HEK293 (cell line): ENCODE measurements at regions not wholly inside any gene's neighbourhood (a gene's known extent, or its start where the extent isn't known, plus 50 kb on each side); places are given as distances from the start of the nearest gene placed in this dataset.

Source experiments
- CTCF ChIA-PET: fragments of 350-600 bp; formaldehyde crosslinking; extraction: SDS; loops from one replicate; lab custom pipeline; 2021; ENCODE audit warnings: antibody characterized with exemption; lab: Yijun Ruan, JAX
- POLR2A ChIA-PET: fragments of 300-600 bp; formaldehyde crosslinking; extraction: SDS; loops from one replicate; lab custom pipeline; 2020; ENCODE audit warnings: antibody characterized with exemption, inconsistent platforms; lab: Yijun Ruan, JAX
- H3K27ac ChIP-seq: fragments of 200-500 bp; sonication (Bioruptor generic); 2 replicates; pipeline ENCODE4 v1.5.1; 2014; ENCODE audit warnings: low read depth, low read length, control low read depth, inconsistent platforms; ENCODE audit errors: extremely low read depth
- H3K36me3 ChIP-seq, 2 experiments: fragments of 200-500 bp in 1 of 2; sonication (Bioruptor generic) in 1 of 2; 1 replicate in 1 of 2; 2 replicates in 1 of 2; pipeline ENCODE4 v1.5.1; 2014 to 2017; ENCODE audit warnings: inconsistent platforms in 2 of 2, low read length in 2 of 2; ENCODE audit not compliant: control insufficient read depth in 2 of 2, insufficient read depth in 1 of 2
- H3K4me1 ChIP-seq: fragments of 200-500 bp; sonication (Bioruptor generic); 2 replicates; pipeline ENCODE4 v1.5.1; 2014; ENCODE audit warnings: mild to moderate bottlenecking, low read length, inconsistent platforms; ENCODE audit not compliant: control insufficient read depth, insufficient read depth
- H3K4me3 ChIP-seq: 2 replicates; pipeline ENCODE4 v1.5.1; 2011; ENCODE audit warnings: low read depth, mild to moderate bottlenecking, control low read depth, low read length, moderate library complexity
- H3K9me3 ChIP-seq: fragments of 200-500 bp; sonication (Bioruptor generic); 2 replicates; pipeline ENCODE4 v1.5.1; 2014; ENCODE audit warnings: low read depth, low read length, inconsistent platforms; ENCODE audit not compliant: control insufficient read depth, insufficient read depth
- ELK4 ChIP-seq: IDR thresholded peaks from 2 replicates; pipeline ENCODE4 v1.6.1; 2011; ENCODE audit warnings: mild to moderate bottlenecking, low read depth, low read length, borderline replicate concordance
- FEZF1 ChIP-seq: fragments of 450-650 bp; formaldehyde crosslinking; IDR thresholded peaks from 2 replicates; pipeline ENCODE4 v1.5.1; 2016; ENCODE audit warnings: missing biosample characterization, missing genetic modification characterization
- MYNN ChIP-seq: fragments of 450-650 bp; formaldehyde crosslinking; IDR thresholded peaks from 2 replicates; pipeline ENCODE4 v1.5.1; 2016; ENCODE audit warnings: missing biosample characterization, missing genetic modification characterization, borderline replicate concordance
- RBAK ChIP-seq: fragments of 450-650 bp; formaldehyde crosslinking; IDR thresholded peaks from 2 replicates; pipeline ENCODE4 v1.5.1; 2016; ENCODE audit warnings: missing biosample characterization, missing genetic modification characterization
- ZBTB7A ChIP-seq: fragments of 450-650 bp; formaldehyde crosslinking; IDR thresholded peaks from 2 replicates; pipeline ENCODE4 v1.5.1; 2016; ENCODE audit warnings: low read depth, missing biosample characterization, missing genetic modification characterization
- ZFP3 ChIP-seq: fragments of 450-650 bp; formaldehyde crosslinking; IDR thresholded peaks from 2 replicates; pipeline ENCODE4 v1.5.1; 2016; ENCODE audit warnings: low read depth, missing biosample characterization, missing genetic modification characterization
- ZNF274 ChIP-seq, 2 experiments: fragments of 200-500 bp in 1 of 2; fragments of 450-650 bp in 1 of 2; sonication (Bioruptor generic) in 1 of 2; formaldehyde crosslinking in 1 of 2; IDR thresholded peaks; 2 replicates each; pipeline versions ENCODE4 v1.5.1 to v1.6.1; 2014 to 2016; ENCODE audit warnings: borderline replicate concordance in 1 of 2, inconsistent platforms in 1 of 2, low read length in 1 of 2, missing biosample characterization in 1 of 2, missing genetic modification characterization in 1 of 2
- ZNF311 ChIP-seq: fragments of 450-650 bp; formaldehyde crosslinking; IDR thresholded peaks from 2 replicates; pipeline ENCODE4 v1.5.1; 2017; ENCODE audit warnings: missing biosample characterization, missing genetic modification characterization, borderline replicate concordance
- ZNF391 ChIP-seq: fragments of 450-650 bp; formaldehyde crosslinking; IDR thresholded peaks from 2 replicates; pipeline ENCODE4 v1.5.1; 2016; ENCODE audit warnings: low read depth, missing biosample characterization, missing genetic modification characterization, borderline replicate concordance
- ZNF416 ChIP-seq: fragments of 450-650 bp; formaldehyde crosslinking; IDR thresholded peaks from 2 replicates; pipeline ENCODE4 v1.5.1; 2016; ENCODE audit warnings: missing biosample characterization, missing genetic modification characterization
- ZNF433 ChIP-seq: fragments of 450-650 bp; formaldehyde crosslinking; IDR thresholded peaks from 2 replicates; pipeline ENCODE4 v1.5.1; 2016; ENCODE audit warnings: missing biosample characterization, missing genetic modification characterization, low read depth
- ZNF513 ChIP-seq: fragments of 450-650 bp; IDR thresholded peaks from 2 replicates; pipeline ENCODE4 v1.5.1; 2018; ENCODE audit warnings: missing biosample characterization, missing genetic modification characterization
- ZNF623 ChIP-seq: fragments of 450-650 bp; formaldehyde crosslinking; IDR thresholded peaks from 2 replicates; pipeline ENCODE4 v1.5.1; 2016; ENCODE audit warnings: missing biosample characterization, missing genetic modification characterization
- ZNF707 ChIP-seq: fragments of 450-650 bp; formaldehyde crosslinking; IDR thresholded peaks from 2 replicates; pipeline ENCODE4 v1.5.1; 2016; ENCODE audit warnings: missing biosample characterization, missing genetic modification characterization
- ZXDB ChIP-seq: fragments of 450-650 bp; formaldehyde crosslinking; IDR thresholded peaks from 2 replicates; pipeline ENCODE4 v1.5.1; 2016; ENCODE audit warnings: missing biosample characterization, missing genetic modification characterization
- TF ChIP-seq, protein P1 (sequence below): fragments of 450-650 bp; formaldehyde crosslinking; conservative IDR thresholded peaks from 2 replicates; pipeline ENCODE4 v1.5.1; 2016; ENCODE audit warnings: low read depth, missing biosample characterization, missing genetic modification characterization
- TF ChIP-seq, protein P2 (sequence below): fragments of 450-650 bp; formaldehyde crosslinking; IDR thresholded peaks from 2 replicates; pipeline ENCODE4; 2016; ENCODE audit warnings: missing biosample characterization, missing genetic modification characterization
- TF ChIP-seq, protein P3 (sequence below): fragments of 450-650 bp; formaldehyde crosslinking; IDR thresholded peaks from 2 replicates; pipeline ENCODE4 v1.5.1; 2017; ENCODE audit warnings: missing biosample characterization, missing genetic modification characterization
- TF ChIP-seq, protein P4 (sequence below): fragments of 450-650 bp; formaldehyde crosslinking; IDR thresholded peaks from 2 replicates; pipeline ENCODE4 v1.5.0; 2017; ENCODE audit warnings: missing biosample characterization, missing genetic modification characterization, borderline replicate concordance

GRCh38 chrX:110419512-110419911 lies 60.9 kb downstream of the RTL9 start:
- ChIA-PET POLR2A (no interaction called here), CTCF (interaction anchor here (0.6 to 22.1 kb wide), 8 partner anchors 9 to 658 kb away, joined by 3 to 576 read pairs (median 6); no protein-coding TSS in a partner anchor)
- Histone ChIP-seq H3K36me3 (no peaks in the 10 kb centered on the region), H3K4me1 (no peaks in the 10 kb centered on the region), H3K9me3 (no peaks in the 10 kb centered on the region), H3K27ac (no peak overlapping the region), H3K4me3 (no peak overlapping the region)
- no peak for TF ChIP-seq ELK4
- TF ChIP-seq FEZF1 (tag by site-specific recombination) = no peak
- TF ChIP-seq ZNF513 = no peak
- no peak for TF ChIP-seq MYNN (tag by site-specific recombination)
- no peak for TF ChIP-seq ZNF623 (tag by site-specific recombination)
- TF ChIP-seq, protein P1, sequence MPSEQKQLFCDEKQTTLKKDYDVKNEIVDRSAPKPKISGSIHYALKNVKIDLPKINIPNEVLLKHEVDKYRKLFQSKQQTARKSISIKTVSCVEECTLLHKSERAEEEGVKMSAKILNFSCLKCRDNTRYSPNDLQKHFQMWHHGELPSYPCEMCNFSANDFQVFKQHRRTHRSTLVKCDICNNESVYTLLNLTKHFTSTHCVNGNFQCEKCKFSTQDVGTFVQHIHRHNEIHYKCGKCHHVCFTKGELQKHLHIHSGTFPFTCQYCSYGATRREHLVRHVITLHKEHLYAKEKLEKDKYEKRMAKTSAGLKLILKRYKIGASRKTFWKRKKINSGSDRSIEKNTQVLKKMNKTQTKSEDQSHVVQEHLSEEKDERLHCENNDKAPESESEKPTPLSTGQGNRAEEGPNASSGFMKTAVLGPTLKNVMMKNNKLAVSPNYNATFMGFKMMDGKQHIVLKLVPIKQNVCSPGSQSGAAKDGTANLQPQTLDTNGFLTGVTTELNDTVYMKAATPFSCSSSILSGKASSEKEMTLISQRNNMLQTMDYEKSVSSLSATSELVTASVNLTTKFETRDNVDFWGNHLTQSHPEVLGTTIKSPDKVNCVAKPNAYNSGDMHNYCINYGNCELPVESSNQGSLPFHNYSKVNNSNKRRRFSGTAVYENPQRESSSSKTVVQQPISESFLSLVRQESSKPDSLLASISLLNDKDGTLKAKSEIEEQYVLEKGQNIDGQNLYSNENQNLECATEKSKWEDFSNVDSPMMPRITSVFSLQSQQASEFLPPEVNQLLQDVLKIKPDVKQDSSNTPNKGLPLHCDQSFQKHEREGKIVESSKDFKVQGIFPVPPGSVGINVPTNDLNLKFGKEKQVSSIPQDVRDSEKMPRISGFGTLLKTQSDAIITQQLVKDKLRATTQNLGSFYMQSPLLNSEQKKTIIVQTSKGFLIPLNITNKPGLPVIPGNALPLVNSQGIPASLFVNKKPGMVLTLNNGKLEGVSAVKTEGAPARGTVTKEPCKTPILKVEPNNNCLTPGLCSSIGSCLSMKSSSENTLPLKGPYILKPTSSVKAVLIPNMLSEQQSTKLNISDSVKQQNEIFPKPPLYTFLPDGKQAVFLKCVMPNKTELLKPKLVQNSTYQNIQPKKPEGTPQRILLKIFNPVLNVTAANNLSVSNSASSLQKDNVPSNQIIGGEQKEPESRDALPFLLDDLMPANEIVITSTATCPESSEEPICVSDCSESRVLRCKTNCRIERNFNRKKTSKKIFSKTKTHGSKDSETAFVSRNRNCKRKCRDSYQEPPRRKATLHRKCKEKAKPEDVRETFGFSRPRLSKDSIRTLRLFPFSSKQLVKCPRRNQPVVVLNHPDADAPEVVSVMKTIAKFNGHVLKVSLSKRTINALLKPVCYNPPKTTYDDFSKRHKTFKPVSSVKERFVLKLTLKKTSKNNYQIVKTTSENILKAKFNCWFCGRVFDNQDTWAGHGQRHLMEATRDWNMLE (tag by site-specific recombination) = no peak
- TF ChIP-seq, protein P2, sequence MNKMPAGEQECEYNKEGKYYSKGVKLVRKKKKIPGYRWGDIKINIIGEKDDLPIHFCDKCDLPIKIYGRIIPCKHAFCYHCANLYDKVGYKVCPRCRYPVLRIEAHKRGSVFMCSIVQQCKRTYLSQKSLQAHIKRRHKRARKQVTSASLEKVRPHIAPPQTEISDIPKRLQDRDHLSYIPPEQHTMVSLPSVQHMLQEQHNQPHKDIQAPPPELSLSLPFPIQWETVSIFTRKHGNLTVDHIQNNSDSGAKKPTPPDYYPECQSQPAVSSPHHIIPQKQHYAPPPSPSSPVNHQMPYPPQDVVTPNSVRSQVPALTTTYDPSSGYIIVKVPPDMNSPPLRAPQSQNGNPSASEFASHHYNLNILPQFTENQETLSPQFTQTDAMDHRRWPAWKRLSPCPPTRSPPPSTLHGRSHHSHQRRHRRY (tag by site-specific recombination) = no peak
- TF ChIP-seq RBAK = no peak
- TF ChIP-seq ZNF391 = no peak
- TF ChIP-seq ZXDB (tag by site-specific recombination) = no peak
- no peak for TF ChIP-seq ZFP3 (tag by site-specific recombination)
- TF ChIP-seq ZBTB7A (tag by site-specific recombination) = no peak
- TF ChIP-seq, protein P3, sequence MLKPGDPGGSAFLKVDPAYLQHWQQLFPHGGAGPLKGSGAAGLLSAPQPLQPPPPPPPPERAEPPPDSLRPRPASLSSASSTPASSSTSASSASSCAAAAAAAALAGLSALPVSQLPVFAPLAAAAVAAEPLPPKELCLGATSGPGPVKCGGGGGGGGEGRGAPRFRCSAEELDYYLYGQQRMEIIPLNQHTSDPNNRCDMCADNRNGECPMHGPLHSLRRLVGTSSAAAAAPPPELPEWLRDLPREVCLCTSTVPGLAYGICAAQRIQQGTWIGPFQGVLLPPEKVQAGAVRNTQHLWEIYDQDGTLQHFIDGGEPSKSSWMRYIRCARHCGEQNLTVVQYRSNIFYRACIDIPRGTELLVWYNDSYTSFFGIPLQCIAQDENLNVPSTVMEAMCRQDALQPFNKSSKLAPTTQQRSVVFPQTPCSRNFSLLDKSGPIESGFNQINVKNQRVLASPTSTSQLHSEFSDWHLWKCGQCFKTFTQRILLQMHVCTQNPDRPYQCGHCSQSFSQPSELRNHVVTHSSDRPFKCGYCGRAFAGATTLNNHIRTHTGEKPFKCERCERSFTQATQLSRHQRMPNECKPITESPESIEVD (tag by site-specific recombination) = no peak
- TF ChIP-seq, protein P4, sequence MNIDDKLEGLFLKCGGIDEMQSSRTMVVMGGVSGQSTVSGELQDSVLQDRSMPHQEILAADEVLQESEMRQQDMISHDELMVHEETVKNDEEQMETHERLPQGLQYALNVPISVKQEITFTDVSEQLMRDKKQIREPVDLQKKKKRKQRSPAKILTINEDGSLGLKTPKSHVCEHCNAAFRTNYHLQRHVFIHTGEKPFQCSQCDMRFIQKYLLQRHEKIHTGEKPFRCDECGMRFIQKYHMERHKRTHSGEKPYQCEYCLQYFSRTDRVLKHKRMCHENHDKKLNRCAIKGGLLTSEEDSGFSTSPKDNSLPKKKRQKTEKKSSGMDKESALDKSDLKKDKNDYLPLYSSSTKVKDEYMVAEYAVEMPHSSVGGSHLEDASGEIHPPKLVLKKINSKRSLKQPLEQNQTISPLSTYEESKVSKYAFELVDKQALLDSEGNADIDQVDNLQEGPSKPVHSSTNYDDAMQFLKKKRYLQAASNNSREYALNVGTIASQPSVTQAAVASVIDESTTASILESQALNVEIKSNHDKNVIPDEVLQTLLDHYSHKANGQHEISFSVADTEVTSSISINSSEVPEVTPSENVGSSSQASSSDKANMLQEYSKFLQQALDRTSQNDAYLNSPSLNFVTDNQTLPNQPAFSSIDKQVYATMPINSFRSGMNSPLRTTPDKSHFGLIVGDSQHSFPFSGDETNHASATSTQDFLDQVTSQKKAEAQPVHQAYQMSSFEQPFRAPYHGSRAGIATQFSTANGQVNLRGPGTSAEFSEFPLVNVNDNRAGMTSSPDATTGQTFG (tag by site-specific recombination) = no peak
- no peak for TF ChIP-seq ZNF416
- no peak for TF ChIP-seq ZNF274 (IDR thresholded peaks at IDR 0.05; ENCODE audit: low read length)
- no peak for TF ChIP-seq ZNF274 (tag by site-specific recombination; IDR thresholded peaks at IDR 0.05; ENCODE audit: borderline replicate concordance)
- TF ChIP-seq ZNF433 (tag by site-specific recombination) = no peak
- TF ChIP-seq ZNF707 (tag by site-specific recombination) = no peak
- no peak for TF ChIP-seq ZNF311 (tag by site-specific recombination)
